ENCODE measurements at regions not wholly inside any gene's neighbourhood (a gene's known extent, or its start where the extent isn't known, plus 50 kb on each side); places are given as distances from the start of the nearest gene placed in this dataset.

DNA sequence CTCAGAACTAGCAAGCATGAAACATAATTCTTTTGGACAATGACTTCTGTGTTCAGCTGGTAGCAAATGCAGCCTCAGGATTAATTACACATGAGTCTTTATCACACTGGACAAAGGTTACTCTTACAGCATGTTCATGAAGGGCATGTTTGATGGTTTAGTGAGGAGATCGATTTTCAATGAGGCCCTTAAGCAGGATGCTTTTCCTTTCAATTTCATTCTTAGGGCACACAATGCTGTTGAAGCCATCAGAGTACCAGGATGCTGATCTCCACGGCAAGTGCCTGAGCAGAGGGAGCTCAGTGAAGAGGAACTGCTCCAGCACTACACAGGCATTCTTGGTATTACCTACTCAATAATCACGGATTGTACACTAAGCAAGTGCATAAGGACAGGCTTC is 542.0 kb downstream of the SNAPC1 start:
- no peak for DNase-seq
- TF ChIP-seq, protein P1, sequence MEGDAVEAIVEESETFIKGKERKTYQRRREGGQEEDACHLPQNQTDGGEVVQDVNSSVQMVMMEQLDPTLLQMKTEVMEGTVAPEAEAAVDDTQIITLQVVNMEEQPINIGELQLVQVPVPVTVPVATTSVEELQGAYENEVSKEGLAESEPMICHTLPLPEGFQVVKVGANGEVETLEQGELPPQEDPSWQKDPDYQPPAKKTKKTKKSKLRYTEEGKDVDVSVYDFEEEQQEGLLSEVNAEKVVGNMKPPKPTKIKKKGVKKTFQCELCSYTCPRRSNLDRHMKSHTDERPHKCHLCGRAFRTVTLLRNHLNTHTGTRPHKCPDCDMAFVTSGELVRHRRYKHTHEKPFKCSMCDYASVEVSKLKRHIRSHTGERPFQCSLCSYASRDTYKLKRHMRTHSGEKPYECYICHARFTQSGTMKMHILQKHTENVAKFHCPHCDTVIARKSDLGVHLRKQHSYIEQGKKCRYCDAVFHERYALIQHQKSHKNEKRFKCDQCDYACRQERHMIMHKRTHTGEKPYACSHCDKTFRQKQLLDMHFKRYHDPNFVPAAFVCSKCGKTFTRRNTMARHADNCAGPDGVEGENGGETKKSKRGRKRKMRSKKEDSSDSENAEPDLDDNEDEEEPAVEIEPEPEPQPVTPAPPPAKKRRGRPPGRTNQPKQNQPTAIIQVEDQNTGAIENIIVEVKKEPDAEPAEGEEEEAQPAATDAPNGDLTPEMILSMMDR (IDR thresholded peaks at IDR 0.05): no peak
- 9 to 11% methylated on average over 3 of the region's 3 CpGs for WGBS, 2 donors
- Histone ChIP-seq H3K27me3 (no peaks in the 10 kb centered on the region), H3K27ac (no peak overlapping the region), H3K36me3 (no peaks in the 10 kb centered on the region), H3K4me1 (no peaks in the 10 kb centered on the region), H3K9me3 (no peaks in the 10 kb centered on the region), H3K4me3 (no peak overlapping the region)
- no peak for FAIRE-seq
- ATAC-seq: peak in 2 of 4 donors; percentile 34 to 57
- intact Hi-C loops (cut with DNase I): no loop called here

DNA sequence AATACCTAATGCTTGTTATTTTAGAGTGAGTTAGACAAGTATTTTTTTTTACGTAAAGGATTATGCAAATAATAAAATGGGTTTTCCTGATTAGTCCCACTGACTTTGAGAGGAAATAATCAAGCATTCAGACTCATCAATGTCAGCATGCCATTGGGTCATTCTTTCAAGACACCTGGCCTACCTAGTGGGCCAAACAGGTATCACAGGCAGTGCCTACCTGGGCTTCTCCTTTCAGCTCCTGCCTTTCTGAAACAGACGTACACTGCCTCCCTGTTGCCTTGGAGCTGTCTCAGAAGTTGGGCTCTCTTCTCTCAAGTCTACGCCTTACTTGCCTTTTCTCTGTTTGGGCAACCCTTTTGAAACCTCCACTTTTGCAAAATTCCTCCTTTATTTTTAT is 545.6 kb downstream of the SNAPC1 start:
- TF ChIP-seq, protein P1 (IDR thresholded peaks at IDR 0.05): no peak
- no peaks in the 10 kb centered on the region for H3K4me1 ChIP-seq
- intact Hi-C loops (cut with DNase I): no loop called here
- WGBS, 2 donors: 78 to 91% methylated on average over 3 of the region's 3 CpGs
- H3K36me3 ChIP-seq: no peaks in the 10 kb centered on the region
- no peak for DNase-seq
- H3K9me3 ChIP-seq: no peaks in the 10 kb centered on the region
- H3K4me3 ChIP-seq: no peak overlapping the region
- no peak for ATAC-seq
- H3K27me3 ChIP-seq: no peaks in the 10 kb centered on the region
- no peak for FAIRE-seq
- H3K27ac ChIP-seq: no peak overlapping the region

DNA sequence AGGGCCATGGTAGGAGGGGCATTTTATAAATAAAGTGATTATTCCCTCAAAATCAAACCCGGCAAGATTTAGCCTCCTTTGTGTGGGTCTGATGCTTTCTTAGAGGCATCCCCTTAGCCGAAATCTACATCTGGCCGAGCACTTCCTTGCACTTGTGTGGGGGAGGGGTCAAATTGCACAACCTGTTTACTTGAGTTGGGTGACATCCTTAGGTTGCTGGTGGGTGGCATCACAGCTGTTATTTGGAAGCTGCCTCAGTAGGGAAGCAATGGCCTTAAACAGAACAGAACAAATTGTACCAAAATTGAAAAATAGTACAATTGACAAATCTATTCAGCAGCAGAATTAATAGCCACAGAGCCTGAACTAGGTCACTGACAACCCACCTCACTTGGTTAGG is 546.1 kb downstream of the SNAPC1 start:
- no peaks in the 10 kb centered on the region for H3K36me3 ChIP-seq
- no peaks in the 10 kb centered on the region for H3K27me3 ChIP-seq
- no peaks in the 10 kb centered on the region for H3K9me3 ChIP-seq
- peak overlapping the region in 1 of 4 donors; percentile 9 for H3K27ac ChIP-seq
- WGBS, 2 donors: 61 to 80% methylated on average over 3 of the region's 3 CpGs
- DNase-seq (no peak), FAIRE-seq (no peak), ATAC-seq (peak in 2 of 4 donors; percentile 16 to 50)
- H3K4me3 ChIP-seq: no peak overlapping the region
- no peaks in the 10 kb centered on the region for H3K4me1 ChIP-seq
- TF ChIP-seq, protein P1 (IDR thresholded peaks at IDR 0.05): no peak
- intact Hi-C loops (cut with DNase I): no loop called here

DNA sequence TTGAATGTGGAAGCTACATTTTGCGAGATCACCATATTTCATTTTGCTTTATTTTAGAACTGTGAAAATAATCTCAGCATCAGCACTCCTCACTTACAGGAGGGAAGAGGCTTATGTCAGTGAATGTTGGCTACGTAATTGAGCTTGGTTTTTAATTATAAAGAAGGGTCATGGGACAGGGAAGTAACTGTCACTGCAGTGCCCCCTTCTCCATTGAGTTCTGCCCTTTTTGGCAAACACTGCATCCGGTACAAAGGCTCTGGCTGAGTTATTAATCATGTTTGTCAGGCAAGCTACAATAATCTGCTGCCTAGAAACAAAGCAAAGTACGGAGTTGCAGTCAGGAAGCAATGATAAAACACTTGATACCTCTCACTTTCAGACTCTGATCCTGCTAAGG is 546.7 kb downstream of the SNAPC1 start:
- intact Hi-C loops (cut with DNase I): no loop called here
- no peak for FAIRE-seq
- Histone ChIP-seq H3K4me3 (no peak overlapping the region), H3K9me3 (no peaks in the 10 kb centered on the region), H3K36me3 (no peaks in the 10 kb centered on the region), H3K27ac (peak overlapping the region in 1 of 4 donors; percentile 9), H3K4me1 (no peaks in the 10 kb centered on the region), H3K27me3 (no peaks in the 10 kb centered on the region)
- ATAC-seq: peak in 2 of 4 donors; percentile 90 to 93
- 22 to 27% methylated on average over 4 of the region's 4 CpGs for WGBS, 2 donors
- TF ChIP-seq, protein P1 (IDR thresholded peaks at IDR 0.05): no peak
- DNase-seq: no peak

DNA sequence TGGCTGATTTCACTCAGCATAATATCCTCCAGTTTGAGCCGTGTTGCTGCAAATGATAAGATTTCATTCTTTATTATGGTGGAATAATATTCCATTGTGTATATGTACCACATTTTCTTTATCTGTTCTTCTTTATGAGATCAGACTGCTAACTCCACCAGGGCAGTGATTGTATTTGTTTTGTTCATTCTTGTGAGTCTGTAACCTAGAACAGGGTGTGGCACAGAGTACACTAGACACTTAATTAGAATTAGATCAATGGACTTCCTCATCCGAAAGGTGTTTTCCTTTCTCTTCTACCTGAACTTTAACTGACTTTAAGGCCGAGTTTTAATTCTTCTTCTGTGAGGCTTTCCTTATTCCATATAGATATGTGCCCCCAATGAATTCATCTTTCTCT is 551.0 kb downstream of the SNAPC1 start:
- DNase-seq: no peak
- FAIRE-seq: no peak

More for the DNA sequence above, 551.0 kb downstream of the SNAPC1 start:
- Histone ChIP-seq H3K9me3 (no peaks in the 10 kb centered on the region), H3K4me3 (no peak overlapping the region), H3K27ac (no peak overlapping the region), H3K27me3 (no peaks in the 10 kb centered on the region), H3K4me1 (no peaks in the 10 kb centered on the region), H3K36me3 (no peaks in the 10 kb centered on the region)
- 66 to 72% methylated on average over 3 of the region's 3 CpGs for WGBS, 2 donors
- peak in 2 of 4 donors; percentile 29 to 45 for ATAC-seq
- intact Hi-C loops (cut with DNase I): no loop called here
- TF ChIP-seq, protein P1 (IDR thresholded peaks at IDR 0.05): no peak
